ENCODE measurements at regions not wholly inside any gene's neighbourhood (a gene's known extent, or its start where the extent isn't known, plus 50 kb on each side); places are given as distances from the start of the nearest gene placed in this dataset.
"Not testable (repeated sequence)": the region's sequence is repeated elsewhere in the genome, so short reads cannot be mapped to it uniquely, and the experiment has no call there.

DNA sequence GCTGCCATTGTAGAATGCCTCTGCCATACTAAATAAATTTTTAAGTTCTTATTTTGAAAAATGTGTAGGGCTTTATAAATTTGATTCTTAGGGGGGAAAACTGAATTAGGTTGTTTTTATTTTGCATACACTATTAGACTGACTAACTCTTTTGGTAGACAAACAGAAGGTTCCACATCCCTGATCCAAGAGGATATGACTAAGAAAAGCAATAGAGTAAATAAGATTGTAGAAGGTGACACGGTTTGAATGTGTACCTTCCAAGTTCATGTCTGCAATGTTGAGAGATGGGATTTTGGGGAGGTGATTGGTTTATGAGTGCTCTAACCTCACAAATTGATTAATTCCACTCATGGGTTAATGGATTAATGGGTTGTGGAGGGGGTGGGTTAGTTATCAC is 127.9 kb downstream of the GLUL start:
- CTCF ChIA-PET: no interaction called here
- POLR2A ChIA-PET: no interaction called here

DNA sequence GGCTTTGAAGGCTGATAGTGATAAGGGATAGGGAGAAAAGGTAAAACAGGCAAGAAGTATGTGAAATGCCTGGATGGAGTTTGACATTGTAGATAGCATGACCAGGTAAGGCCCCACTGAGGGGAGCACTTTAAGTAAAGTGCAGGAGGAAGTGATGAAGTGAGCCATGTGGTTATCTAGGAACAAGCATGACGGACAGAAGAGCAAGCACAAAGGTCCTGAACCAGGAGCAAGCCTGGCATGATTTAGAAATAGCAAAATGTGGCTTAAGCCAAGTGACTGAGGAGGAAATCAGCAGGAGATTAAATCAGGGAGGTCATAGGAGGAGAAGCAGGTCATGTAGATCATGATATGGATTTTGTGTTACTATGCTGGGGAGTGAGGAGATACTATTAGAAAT is 129.2 kb downstream of the GLUL start:
- ChIA-PET POLR2A (no interaction called here), CTCF (no interaction called here)

DNA sequence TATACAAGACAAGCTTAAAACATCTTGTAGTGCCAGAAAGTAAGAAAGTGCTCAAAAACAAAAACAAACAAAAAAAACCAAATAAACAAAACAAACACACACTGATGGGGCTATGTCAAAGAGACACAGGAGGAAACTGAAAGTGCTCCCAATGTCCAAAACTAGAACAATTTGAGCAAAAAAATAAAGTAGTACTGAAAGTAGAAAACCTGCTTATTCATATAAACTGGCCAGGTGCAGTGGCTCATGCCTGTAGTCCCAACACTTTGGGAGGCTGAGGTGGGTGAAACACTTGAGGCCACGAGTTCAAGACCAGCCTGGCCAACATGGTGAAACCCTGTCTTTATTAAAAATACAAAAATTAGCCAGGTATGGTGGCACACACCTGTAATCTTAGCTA is 129.9 kb downstream of the GLUL start:
- CTCF ChIA-PET: no interaction called here
- POLR2A ChIA-PET: no interaction called here

DNA sequence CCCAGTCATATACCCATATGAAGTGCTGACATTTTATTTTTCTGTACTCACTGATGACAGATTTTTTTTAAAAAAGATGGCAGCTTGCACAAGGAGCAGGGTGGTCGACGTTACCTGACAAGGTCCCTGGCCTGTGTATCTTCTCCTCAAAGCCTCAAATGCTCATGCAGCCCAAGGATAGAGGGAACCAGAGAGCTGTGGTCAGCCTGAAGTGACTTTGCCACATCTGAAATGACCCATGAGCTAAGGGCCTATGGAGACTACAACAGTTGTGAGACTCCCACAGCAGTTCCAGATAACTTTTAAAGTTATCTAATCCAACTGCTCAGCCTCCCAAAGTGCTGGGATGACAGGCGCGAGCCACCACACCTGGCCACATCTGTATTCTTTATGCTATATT is 131.1 kb downstream of the GLUL start:
- POLR2A ChIA-PET: no interaction called here
- CTCF ChIA-PET: no interaction called here

DNA sequence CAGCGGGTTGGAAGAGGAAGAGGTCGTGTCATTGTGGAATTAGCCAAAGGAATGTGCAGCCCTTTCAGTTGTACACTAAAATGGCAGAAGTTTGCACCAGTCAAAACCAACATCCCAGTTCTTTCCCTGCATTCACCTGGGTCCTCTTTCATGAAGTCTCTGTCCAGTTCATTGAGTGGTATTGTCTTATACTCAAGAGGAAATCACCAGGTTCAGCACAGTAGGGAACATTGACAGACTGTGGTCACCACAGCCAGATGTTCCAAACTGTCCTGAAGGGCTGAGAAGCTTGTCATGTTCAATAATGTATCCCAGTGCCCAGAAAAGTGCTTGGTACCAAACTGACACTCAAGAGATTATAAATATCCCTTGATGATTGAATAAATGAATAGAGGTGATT is 131.6 kb downstream of the GLUL start:
- CTCF ChIA-PET: no interaction called here

DNA sequence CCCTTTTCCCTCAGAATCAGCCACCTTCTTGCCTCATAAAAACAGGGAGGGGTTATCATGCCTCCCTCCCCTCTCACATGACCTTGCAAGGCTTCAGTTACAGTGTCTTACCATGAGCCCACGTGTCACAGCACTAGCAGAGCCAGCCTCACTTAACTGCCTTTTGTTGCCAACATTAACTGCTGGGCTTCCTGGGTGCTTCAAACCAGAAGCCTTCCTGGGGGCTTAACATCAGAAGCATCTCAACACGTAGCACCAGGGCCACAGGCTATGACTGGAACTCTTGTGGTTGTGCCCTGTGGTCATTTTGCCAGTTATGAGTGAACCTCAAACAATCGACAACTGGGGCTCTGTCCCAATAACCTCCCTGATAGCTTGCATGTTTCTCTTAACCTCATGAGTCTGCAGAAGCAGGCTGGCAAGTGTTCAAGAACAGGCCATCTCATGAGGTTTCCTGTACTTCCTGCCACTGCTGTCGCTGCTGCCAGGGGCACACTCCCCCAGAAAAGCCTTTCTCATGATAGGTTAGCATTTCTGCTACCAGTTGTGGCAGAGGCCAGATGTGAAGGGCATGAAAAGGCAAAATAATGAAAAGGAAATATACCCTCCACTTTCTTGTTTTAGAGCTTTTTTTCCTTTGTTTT is 132.2 kb downstream of the GLUL start:
- POLR2A ChIA-PET: no interaction called here
- CTCF ChIA-PET: no interaction called here

More for the DNA sequence above, 131.6 kb downstream of the GLUL start:
- POLR2A ChIA-PET: no interaction called here

DNA sequence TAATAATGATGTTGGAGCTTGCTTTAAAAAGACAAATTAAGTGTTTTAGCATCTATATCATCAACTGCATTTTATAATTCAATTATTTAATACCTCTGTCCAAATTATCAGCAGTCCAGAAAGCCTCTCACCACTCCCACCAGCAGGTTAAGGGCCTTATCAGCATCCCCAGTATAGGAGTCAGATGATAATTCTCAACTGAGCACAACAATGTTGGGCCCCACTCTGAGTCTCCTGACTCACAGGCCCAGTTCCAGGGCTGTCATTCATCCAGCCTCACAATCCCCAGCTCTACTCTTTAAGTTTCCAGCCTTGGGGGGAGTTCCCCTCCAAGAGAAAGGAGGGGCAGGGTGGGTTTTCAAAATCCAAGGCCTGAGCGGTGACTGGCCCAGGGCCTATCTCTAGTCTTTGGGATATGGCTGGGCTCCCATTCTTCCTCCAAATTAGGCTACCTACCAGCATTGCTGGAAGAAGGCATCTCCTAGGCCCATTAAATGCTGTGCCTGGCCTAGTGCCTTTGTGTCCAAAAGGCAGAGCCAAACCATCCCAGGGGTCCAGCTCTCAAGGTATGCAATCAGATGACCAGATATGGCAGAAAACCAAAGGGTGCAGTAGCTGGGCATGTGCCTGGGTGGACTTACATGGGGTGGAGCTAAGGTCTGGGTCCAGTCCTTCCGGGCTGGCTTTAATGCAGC is 134.1 kb downstream of the GLUL start:
- ChIA-PET POLR2A (interaction anchor here (0.6 kb wide), 1 partner anchor 23 kb away, joined by 3 read pairs; no protein-coding TSS in a partner anchor), CTCF (interaction anchor here (1.2 kb wide), 1 partner anchor 114 kb away, joined by 3 read pairs; no protein-coding TSS in a partner anchor)

DNA sequence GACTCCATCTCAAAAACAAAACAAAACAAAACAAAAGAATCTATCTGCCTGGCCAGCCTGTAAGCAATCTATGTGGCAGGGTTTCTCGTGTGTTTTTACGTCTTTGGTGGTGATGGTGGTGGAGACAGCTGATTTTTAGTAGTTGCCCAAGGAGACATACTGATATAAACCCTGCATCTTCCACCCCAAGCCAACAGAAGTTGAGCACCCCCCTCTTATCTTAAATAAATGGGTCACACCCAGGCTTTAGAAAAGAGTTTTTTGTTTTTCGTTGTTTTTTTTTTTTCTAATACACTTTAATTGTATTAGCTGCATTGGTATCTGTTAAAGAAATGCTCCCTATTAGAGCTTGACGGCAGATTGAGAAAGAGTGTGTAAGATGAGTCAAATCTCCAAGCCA is 134.7 kb downstream of the GLUL start:
- CTCF ChIA-PET: interaction anchor here (1.2 kb wide), 1 partner anchor 114 kb away, joined by 3 read pairs; no protein-coding TSS in a partner anchor
- POLR2A ChIA-PET: no interaction called here

DNA sequence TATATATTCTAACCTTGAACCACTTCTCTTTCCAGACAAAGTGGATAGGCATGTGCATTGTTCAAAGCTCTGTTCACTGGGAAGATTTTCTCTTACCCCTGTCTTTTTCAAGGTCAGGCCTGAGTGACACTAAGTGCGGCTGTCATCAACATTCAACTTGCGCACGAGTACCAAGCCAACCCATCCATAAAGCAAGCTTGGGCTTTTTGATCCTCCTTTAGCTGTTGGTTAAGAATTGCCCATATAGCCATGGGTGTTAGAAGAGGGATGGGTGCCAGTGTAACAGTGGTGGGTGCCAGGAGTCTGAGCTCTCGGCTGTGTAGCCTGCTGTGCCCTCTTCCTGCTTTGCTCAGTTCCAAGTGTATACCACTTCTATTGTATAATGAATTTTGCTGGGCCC is 136.1 kb downstream of the GLUL start:
- CTCF ChIA-PET: no interaction called here
- POLR2A ChIA-PET: no interaction called here

DNA sequence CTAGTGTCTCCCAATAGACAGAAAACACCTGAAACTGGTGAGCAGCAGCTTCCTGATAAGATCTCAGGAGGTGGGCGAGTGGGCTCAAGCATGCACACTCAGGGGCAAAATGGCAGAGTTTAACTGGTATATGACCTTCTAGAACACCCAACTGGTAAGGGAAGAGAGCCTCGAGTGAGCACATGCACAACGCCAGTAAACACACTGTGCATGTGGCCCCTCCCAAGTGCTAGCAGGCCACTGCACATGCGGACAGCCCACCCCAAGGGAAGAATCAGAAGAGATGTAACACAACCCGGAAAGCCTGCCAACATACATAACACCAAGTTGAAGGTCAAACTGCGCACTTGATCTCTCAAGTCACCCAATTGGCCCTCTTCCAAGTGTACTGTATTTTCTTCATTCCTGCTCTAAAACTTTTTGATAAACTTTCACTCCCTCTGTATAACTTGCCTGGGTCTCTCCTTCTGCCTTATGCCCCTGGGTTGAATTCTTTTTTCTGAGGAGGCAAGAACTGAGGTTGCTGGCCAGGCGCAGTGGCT is 138.2 kb downstream of the GLUL start:
- CTCF ChIA-PET: no interaction called here
- POLR2A ChIA-PET: no interaction called here

DNA sequence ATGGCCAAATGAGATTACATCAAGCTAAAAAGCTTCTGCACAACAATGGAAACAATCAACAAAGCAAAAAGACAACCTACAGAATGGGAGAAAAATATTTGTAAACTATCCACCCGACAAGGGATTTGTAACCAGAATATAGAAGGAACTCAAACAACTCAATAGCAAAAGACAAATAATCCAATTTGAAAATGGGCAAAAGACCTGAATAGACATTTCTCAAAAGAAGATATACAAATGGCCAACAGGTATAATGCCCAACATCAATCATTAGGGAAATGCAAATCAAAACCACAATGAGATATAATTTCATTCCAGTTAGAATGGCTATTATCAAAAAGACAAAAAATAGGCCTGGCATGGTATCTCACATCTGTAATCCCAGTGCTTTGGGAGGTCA is 140.0 kb downstream of the GLUL start:
- ChIA-PET POLR2A (no interaction called here), CTCF (no interaction called here)

DNA sequence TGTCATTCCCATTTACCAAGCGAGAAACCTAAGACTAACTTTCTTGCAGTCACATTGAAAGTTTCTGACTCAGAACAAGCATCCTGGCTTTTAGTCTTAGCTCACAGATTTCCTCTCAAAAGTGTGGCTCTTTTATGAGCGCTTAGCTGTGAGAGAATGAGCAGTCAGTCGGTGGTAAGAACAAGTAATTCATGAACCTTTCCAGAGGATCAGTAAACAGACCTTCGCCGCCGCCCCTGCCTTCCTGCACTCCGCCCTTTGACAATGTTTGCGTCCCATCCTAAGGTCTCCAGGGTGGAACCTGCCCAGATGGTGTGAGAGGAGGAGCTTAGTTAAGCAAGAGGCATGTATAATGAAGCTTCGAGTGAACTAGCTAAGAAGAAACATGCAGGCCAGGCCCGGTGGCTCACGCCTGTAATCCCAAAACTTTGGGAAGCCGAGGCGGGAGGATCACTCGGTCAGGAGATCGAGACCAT is 142.4 kb downstream of the GLUL start:
- ChIA-PET POLR2A (interaction anchor here (0.5 kb wide), 1 partner anchor 14 kb away, joined by 3 read pairs; no protein-coding TSS in a partner anchor), CTCF (interaction anchor here (0.8 to 1.5 kb wide), 2 partner anchors 9 to 58 kb away, joined by 3 read pairs; no protein-coding TSS in a partner anchor)

DNA sequence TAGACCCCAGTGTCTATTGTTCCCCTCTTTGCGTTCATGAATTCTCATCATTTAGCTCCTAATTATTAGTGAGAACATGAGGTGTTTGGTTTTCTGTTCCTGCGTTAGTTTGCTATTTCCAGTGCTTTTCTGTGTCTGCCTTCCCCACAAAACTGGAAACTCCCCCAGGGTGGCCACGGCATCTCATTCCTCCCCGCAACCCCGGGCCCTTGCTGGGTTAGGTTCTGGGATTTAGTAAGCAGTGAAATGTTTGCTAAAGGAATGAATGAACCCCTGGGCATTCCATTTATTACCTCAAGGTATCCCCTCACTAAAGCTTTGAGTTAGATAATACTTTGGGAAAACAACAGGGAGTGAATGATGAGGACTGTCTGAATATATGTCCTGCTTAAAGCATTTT is 142.9 kb downstream of the GLUL start:
- ChIA-PET POLR2A (interaction anchor here (0.5 kb wide), 1 partner anchor 14 kb away, joined by 3 read pairs; no protein-coding TSS in a partner anchor), CTCF (interaction anchor here (1.5 kb wide), 1 partner anchor 59 kb away, joined by 3 read pairs; no protein-coding TSS in a partner anchor)

DNA sequence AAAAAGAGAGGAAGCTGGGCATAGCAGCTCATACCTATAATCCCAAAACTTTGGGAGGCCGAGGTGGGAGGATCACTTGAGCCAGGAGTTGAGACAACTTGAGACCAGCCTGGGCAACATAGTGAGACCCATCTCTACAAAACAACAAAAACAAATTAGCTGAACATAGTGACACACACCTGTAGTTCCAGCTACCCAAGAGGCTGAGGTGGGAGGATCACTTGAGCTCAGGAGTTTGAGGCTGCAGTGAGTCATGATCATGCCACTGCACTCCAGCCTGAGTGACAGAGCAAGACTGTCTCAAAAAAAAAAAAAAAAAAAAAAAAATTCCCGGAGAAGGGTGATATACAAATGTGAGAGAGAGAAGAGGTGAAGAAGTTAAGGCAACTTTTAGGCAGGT is 143.8 kb downstream of the GLUL start:
- POLR2A ChIA-PET: interaction anchor here (0.6 to 0.7 kb wide), 2 partner anchors 75 to 136 kb away, joined by 5 to 6 read pairs; no protein-coding TSS in a partner anchor
- CTCF ChIA-PET: not testable (repeated sequence)

DNA sequence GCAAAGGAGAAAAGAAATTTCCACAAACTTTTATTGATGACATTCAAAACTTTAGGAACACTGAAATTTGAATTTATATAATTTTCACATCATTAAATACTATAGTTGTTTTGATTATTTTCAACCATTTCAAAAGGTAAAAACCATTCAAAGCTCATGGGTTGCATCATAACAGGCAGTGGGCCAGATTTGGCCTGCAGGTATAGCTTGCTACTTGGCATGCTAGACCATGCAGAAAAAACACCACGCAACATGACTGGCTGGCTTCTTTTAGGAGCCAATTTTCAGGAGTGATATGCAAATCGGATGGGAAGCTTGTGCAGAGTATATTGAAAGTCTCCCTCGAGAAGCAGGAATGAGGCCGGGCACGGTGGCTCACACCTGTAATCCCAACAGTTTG is 144.8 kb downstream of the GLUL start:
- CTCF ChIA-PET: interaction anchor here (2.2 kb wide), 1 partner anchor 104 kb away, joined by 6 read pairs; no protein-coding TSS in a partner anchor

DNA sequence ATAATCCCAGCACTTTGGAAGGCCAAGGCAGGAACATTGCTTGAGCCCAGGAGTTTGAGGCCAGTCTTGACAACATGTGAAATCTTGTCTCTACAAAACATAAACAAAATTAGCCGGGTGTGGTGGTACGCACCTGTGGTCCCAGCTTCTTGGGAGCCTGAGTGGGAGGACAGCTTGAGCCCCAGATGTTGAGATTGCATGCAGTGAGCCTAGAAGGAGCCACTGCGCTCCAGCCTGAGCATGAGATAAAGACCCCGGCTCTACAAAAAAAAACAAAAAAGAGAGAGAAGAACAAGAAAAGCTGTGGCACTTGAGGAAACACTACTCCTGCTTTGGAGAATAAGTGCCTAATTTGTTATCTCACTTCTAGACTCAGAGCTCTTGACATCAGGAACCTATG is 146.6 kb downstream of the GLUL start:
- ChIA-PET POLR2A (no interaction called here), CTCF (no interaction called here)

More for the DNA sequence above, 144.8 kb downstream of the GLUL start:
- POLR2A ChIA-PET: no interaction called here

DNA sequence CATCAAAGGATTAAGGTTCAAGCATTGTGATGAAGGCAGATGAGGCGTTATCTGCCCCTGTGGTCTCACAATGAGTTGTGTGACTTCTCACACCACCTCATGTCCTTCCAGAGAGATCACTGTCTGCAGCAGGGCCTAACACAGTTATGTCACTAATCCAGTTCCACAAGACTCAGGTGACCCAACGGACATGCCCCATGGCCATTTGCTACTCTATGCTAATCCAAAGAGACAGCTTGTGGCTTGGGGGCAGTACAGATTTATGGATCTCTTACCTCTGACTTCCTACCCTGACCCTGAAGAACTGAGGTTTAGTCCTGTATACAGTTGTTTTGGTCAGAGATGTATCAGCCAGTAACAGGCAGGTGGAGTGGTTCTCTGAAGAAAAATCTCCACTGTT is 147.1 kb downstream of the GLUL start:
- CTCF ChIA-PET: no interaction called here
- POLR2A ChIA-PET: no interaction called here

DNA sequence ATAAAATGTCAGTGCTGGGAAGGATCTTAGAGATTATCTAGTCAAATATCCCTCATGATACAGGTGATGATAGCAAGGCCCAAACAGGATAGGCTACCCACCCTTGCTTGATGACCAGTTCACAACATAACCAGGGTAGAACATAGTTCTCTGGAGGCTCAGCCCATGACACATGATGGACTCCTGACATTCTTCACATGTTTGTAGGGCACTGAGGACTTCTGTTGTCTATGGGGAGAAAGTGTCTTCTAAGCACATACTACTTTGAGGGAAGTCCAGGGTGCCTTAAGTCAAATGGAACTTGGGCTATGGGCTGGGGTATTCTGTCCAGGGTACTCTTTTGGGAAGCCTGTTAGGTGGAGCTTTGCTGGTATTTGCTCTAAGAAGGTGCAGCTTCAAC is 148.9 kb downstream of the GLUL start:
- CTCF ChIA-PET: no interaction called here
- POLR2A ChIA-PET: no interaction called here

DNA sequence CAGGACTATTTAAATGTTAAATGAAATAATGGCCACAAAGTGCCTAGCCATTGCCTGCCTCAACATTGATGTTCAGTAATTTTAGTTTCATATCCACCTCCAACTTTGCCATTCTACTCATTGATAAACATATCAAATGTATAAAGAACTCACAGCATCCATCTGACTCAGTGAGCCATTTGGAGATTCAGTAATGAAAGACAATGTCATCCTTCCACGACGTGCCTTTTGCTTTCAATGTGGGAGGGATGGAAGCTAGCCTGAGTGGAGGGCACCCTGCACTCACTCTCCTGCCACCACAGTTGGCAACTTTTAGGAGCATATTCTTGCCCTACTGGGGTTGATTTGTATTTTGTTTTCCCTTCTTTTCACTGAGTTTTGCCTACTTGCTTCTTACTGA is 151.5 kb downstream of the GLUL start:
- CTCF ChIA-PET: interaction anchor here (1.1 kb wide), 1 partner anchor 97 kb away, joined by 4 read pairs; no protein-coding TSS in a partner anchor
- POLR2A ChIA-PET: no interaction called here

DNA sequence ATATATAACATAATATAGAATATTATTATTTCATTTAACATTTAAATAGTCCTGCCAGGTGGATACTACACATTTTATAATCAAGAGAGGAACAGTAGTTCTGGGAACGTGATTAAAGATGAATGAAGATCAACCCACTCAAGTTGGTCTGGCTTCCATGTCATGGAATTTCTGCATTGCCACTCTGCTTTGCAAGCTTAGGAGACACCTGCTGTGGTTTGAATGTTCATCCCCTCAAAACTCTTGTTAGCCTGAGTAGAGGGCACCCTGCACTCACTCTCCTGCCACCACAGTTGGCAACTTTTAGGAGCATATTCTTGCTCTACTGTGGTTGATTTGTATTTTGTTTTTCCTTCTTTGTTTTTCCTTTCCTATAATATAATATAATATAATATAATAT is 153.2 kb downstream of the GLUL start:
- ChIA-PET POLR2A (no interaction called here), CTCF (no interaction called here)

DNA sequence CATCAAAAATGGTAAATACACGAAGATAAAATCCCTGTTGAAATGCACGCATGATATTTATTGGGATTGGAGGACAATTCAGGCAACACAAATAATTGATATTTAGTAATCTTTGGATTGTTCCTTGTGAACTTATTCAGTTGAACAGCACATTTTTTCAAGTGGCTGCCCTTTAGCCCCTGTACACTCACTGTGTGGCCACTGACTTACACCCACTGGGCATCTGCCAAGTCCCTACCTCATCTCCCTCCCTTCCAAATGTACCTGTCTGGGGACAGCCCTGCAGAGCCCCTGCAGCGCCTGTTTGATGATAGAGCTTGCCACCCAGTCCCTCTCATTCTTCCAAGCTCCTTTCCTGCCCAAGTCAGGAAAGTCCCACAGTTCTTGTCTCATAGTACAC is 154.3 kb downstream of the GLUL start:
- POLR2A ChIA-PET: no interaction called here
- CTCF ChIA-PET: interaction anchor here (0.7 kb wide), 1 partner anchor 120 kb away, joined by 3 read pairs; no protein-coding TSS in a partner anchor
